Stimulated activated CD8-positive, alpha-beta memory T cell treated with anti-CD3 and anti-CD28 coated beads, Interleukin-4, amount 100 ng/mL, for 48 hours (primary cell): ENCODE measurements at regions not wholly inside any gene's neighbourhood (a gene's known extent, or its start where the extent isn't known, plus 50 kb on each side); places are given as distances from the start of the nearest gene placed in this dataset.
"Not testable (repeated sequence)": the region's sequence is repeated elsewhere in the genome, so short reads cannot be mapped to it uniquely, and the experiment has no call there.

Experiments
- DNase-seq: peaks from one replicate; pipeline ENCODE4 v3.0.0-alpha.2; 2020

DNA sequence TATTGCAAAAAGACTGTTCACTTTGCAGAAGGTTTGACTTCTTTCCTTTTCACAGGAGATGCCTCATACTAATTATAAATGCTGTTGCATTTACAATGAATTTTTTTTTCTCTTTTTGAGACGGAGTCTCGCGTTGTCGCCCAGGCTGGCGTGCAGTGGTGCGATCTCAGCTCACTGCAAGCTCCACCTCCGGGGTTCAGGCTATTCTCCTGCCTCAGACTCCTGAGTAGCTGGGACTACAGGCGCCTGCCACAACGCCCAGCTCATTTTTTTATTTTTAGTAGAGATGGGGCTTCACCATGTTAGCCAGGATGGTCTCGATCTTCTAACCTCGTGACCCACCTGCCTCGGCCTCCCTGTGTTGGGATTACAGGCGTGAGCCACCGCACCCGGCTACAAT, 290.5 kb upstream of the GATB start:
- DNase-seq, result not testable (repeated sequence)

DNA sequence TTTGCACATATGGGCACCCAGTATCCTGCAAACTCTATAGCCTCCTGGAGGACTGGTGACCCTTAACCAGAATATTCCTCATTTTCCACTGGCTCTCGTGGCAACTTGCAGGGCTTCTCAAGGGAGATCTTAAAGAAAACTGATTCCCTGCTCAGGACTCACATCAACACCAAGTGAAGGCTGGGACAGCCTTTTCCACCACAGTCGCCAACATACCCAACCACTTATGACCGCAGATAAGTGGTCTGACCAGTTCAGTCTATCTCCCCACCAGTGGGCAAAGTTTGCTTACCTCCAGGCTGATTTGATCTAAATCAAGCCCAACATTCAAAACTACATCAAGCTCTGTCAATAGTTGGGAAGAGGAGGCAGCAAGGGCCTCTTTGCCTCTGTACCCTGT, 289.3 kb upstream of the GATB start:
- DNase-seq, result no peak

DNA sequence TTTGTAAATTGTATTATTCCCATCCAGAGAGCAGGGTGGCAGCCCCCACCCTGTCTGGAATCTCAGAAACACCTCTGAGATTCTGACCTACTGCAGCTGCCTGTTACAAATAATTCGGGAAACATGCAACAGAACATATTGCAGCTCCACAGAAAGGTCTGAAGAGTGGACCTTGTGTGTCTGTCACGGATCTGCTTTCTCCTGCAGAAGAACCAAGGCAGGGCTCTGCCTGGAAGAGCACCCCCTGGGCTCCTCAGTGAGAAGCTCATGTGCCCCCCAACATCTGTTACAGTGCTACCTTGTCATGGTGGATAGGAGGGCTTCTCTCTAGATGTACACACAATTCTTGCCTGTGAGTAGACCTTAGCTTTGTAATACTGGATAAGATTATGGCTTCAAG, 286.6 kb upstream of the GATB start:
- no peak for DNase-seq

DNA sequence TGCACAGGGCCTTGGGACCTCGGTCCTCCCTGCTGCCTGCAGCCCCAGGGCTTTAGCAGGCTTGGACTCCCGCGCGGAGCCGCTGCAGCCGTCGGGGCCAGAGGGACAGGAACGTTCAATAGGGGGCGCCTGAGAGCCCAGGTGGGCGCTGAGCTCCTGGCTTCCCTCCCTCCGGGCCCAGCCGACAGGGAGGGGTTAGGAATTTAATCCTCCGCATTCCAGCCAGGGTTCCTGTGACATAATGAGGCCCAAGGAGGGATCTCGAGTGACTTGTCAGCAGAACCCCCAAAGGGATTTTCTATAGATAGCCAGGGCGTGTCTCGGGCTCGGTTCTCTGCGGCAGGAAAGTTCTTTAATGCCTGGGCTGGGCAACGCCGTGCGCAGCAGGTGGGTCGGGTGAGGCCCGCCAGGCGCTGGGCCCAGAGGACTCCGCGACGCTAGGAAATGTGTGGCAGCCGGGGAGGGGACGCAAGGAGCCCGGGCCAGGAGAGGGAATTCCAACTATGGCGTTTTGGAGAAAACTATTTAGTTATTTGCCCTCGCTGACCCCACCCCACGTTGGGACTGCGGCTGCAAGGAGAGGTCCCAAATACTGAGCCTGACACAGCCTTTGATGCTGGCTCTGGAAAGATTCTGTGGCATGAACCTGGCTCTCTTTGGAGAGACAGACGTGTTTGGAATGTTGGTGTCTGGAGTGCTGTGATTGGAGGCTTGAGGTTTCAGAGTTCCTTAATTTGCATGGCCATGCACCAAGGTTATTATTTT, 285.2 kb upstream of the GATB start:
- peak; percentile 46 for DNase-seq

DNA sequence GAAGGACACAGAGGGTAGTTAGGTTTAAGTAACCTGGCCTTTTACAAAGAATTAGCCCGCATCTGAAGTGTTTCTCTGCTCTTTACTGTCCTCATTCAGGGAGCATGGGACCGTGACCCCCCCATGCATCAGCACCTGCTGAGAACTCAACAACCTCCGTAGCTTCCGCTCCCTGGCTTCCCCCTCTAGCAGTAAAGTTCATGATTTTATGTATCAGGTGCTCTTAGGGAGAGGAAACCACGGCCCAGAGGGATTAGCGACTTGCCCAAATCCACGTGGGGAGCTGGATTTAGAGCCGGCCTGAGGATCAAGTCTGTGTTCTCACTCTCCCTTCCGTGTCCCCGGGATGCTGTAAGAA, 284.6 kb upstream of the GATB start:
- no peak for DNase-seq

DNA sequence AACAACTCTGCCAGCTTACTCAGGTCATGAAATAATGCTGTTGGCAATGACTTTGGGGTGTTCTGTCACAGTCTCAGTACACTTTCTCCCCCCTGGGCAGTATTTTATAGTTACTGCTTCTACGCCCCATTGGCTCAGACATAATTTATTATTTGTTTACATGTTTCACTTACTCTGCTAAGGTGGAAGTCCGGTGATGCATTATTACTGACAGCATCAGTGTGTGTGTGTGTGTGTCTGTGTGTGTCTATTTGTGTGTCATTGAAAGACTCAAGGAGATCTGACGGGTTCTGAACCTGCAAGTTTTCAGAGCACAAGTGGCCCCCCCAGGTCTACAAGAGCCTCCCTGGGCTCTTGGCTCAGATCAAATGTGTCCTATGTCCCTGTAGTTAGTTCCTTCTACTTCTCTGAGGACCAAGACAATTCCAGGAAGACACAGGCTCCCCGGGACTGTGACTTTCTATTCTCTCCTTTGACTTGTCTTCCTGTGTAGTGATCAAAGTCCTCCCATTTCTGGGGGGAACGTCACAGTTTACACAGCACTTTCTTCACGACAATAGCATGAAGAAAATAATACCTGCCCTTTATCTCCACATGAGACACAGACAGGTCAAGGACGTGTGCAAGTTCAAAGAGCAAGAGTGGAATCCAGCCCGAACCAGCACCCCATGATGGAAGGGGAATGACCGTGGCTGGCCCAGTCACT, 283.7 kb upstream of the GATB start:
- no peak for DNase-seq

DNA sequence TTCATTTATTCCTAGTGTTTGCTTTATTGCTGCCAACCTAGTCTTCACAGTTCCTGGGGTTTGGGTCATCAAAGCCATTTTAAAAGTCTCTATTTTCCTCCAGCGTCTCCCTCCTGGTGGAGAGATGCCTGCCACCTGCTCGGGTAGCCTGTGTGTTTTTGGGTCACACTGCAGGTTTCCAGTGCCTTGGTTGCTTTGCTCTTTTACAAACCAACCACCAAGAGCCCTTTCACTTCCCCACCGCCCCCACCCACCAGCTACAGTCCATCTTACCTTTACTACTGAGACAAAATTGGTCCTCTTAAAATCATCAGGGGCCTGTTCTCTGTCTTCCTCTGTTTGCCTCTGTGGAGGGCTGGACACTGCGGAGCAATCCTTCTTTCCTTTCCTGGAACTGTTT, 280.5 kb upstream of the GATB start:
- no peak for DNase-seq

DNA sequence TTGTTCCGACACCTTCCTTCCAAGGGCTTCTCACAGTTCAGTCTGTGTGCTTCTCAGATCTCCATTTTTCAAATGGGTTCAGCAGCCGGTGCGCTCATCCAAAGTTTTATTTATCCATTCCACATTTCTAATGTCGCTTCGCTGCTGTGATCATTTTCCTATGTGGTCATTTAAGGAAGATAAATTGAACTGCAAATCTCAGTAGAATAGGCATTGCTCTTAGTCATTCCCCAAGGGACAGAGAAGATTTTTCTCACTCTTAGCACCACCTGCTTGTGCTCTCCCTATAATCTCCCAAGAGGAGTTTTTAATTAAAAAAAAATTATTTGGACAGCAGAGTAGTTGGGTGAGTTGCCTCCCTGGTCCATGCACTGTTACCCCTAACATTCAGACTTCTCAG, 278.9 kb upstream of the GATB start:
- DNase-seq, result no peak

DNA sequence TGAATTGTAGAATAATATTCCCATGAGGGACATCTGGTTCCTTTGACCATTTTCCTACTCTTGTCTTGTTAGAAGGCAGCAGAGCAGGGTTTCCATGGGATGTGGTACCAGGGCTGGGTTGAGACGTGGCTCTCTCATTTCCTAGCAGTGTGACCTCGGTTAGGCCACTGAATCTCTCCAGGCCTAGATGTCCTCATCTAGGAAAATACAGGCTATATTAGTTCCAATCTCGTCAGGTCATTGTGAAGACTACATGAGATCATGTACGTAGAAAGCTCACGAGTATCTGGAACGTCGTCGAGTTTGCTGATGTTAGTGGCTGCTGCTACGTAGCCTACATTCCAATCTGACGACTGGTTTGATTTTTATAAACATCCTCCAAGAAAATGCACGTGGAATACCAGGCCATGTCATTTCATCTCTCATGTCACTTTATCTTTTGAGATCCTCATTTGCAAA, 278.2 kb upstream of the GATB start:
- DNase-seq, result no peak

DNA sequence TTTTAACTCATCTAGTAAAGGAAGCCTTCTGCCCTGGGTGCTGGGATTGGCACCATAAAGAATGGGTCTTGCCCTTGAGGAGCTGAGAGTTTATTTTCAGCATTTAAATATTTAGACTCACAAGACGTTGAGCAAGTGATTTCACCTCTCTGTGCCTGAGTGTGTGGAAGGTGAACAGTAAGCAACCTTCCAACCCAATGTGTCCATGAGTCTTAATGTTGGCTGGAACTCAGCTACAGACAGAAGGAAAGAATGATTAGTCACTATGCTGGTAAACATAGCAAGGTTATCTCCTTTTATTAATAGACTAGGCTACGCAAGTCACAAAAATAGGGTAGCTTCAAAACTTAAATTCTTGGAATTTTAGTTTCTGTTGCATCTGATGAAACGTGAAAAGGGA, 277.4 kb upstream of the GATB start:
- DNase-seq, result no peak

DNA sequence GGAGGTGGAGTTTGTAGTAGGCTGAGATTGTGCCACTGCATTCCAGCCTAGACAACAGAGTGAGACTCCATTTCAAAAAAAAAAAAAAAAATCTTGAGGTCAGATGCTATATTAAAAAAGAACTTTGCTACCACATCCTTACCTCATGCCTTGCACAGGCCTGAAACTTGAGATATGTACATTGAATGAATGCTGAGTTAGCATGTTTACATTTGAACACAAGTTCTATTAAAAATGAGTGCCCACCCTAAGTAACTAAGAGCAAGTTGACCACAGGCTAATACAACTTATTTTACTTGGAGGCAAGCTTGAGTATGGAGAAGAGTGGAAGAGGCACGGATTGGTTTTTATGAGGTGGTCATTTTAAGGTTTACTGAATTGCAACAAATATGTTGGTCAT, 276.6 kb upstream of the GATB start:
- no peak for DNase-seq

DNA sequence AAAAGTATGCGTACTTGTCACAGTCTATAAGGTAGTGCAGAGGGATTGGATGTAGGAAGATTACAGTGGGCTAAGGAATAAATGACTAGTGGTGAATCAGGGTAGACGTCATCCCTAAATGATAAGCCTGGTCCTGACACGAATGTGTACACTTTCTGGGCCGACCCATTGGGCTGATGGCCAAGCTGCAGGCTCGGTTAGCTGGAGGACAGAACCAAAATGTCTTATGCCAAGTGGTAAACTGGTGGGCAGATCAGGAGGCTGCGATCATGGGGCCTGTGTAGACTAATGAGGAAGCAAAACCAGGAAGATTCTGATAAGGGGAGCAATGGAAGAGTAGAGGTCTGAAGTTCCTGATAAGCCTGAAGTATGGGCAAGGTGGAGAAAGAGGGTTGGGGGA, 272.8 kb upstream of the GATB start:
- DNase-seq, result no peak

DNA sequence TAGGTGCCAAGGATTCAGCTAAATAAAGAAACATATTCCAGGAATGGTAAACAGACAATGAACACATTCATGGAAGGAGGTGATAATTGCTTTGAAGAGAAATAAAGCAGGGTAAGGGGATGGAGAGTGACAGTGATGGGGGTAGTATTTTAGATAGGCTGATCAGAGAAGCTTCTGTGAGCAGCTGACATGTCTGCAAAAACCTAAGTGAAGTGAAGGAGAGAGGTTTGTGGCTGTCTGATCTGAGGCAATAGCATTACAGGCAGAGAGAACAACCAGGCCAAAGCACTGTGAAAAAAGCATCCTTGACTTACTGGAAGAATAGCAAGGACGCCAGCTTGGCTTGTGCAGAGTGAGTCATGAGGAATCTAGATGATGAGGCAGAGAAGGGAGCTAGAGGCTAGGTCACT, 271.9 kb upstream of the GATB start:
- no peak for DNase-seq

DNA sequence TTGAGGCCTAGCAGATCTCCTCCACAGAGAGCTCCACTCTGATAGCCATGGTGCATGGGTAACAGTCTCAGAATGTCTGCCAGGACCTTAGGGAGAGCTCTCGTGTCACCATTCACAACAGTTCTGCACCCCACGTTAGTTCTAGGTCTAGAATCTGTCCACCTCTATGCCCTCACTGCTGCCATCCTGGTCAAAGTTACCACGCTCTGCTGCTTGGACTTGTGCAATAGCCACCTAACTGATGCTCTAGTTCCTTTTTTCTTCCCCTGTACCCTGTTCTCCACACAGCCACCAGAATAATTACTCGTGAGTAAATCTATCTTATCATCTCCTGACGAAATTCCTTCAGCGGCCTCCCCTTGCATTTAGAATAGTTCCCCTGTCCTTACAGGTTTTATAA, 268.8 kb upstream of the GATB start:
- DNase-seq, result no peak

DNA sequence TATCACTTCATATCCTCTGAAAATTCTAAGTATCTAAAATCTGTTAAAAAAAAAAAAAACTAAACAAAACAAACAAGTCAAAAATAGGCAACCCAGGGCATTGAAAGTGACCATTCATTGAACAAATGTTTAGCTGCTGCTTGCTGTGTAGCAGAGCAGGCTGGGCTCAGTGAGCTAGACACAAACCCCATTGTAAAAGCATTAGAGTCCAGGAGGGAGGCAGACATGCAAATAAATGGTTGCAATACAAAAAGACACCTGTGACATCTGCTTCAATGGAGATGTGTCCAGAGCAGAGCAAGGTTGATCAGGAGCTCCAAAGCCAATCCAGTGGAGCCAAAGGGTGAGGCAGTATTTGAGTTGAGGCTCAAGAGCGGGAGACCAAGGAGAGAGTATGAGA, 267.3 kb upstream of the GATB start:
- no peak for DNase-seq

DNA sequence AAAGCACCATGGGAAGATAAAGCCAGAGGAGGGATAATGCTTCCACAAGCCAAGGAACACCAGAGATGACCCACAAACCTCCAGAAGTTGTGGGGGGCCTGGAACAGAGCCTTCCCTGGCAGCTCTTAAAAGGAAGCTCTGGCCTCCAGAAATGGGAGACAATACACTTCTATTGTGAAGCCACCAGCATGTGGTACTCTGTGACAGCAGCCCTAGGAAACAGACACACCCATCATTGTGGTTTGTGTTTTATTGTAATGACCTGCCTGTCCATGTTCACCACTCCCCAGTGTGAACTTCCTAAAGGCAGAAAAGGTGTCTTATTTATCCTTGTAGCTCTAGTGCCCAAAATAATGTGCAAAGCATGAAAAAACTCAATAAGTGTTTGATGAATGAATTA, 264.1 kb upstream of the GATB start:
- no peak for DNase-seq

DNA sequence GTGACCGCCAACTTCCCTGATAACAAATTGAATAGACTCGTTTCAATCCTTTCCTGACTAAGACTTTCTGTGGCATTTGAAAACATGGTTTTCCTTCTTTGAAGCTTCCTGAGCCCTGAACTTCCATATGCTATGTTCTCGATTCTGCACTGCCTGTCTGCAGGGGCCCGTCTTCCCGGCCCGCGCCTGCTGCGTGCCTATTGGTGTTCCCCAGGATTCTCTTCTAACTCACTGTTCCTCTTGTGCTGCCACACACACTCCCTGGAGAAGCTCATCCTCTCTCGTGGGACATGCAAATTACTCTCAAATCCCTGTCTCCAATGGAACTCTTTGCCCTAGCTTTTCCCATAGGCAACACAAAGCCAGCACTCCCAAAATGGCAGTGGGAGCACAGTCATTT, 262.9 kb upstream of the GATB start:
- DNase-seq, result no peak

DNA sequence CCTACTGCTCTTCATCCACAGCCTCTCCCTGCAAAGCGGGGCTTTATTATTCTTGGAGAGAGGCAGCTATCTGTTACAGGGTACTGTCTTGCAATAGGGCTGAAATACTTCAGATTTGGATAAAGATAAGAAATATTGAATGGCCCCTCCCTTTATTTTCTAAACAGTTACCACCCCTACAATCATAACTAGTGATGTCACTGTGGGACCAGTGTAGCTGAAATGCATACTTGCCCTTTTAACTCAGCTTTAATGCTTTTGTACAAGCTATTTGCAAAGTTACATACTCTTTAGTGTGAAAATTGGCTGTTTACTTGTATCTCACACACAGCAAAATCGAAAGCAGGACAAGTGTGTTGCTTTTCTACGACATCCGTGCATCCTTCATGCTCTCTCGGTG, 261.7 kb upstream of the GATB start:
- no peak for DNase-seq

DNA sequence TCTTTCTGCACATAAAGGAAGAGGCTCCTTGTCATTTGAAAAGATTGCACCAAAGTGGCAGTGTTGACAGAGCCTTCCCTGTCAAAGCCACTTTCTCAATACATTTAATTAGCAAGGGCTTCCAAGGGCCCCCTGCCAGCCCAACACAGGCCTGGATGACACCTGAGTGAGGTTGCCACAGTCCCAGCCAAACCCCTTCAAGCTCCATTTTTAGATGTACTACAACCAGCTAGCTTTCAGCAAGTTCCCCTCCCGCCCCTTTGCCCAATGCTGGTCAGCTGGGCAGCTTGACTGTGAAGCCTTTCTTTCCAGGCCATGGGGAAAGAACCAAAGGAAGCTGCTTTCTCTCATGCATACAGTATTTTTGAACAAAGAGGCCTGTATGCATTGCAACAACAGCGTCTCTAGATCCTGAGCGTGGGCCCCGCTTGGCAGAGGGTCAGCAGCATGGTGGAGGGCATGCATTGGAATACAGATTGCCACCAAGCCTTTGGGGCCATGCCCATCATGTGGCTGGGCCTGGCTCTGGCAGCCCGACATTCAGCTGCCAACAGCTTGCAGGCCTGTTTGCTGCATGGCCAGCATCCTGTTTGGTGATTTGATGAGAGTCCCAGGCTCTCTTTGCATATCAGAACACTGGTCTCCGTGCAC, 261.1 kb upstream of the GATB start:
- no peak for DNase-seq

DNA sequence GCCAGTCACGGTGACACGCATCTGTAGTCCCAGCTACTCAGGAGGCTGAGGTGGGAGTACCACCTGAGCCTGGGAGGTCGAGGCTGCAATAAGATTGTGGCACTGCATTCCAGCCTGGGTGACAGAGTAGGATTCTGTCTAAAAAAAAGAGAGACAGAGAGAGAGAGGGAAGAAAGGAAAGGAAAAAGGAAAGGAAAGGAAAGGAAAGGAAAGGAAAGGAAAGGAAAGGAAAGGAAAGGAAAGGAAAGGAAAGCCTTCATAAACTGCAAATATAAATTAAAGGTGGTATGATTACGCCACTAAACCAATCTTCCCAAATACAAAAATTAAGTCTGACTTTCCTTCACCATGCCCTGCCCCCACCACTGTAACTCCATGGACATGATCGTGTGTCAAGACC, 259.3 kb upstream of the GATB start:
- DNase-seq, result no peak

DNA sequence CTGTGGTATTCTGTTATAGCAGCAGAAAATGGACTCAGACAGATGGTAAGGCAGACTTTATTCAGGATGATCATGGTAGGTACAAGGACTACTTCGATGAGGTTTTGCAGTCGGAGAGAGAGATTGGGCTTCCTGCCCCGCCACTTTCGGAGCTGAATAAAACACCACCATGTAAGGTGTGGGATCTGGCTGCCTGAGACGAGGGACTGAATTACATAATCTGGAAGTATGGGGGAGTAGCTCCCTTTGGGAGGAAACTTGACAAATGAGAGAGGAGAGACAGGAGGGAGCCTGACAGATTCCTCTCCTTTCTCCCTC, 255.5 kb upstream of the GATB start:
- DNase-seq, result no peak

DNA sequence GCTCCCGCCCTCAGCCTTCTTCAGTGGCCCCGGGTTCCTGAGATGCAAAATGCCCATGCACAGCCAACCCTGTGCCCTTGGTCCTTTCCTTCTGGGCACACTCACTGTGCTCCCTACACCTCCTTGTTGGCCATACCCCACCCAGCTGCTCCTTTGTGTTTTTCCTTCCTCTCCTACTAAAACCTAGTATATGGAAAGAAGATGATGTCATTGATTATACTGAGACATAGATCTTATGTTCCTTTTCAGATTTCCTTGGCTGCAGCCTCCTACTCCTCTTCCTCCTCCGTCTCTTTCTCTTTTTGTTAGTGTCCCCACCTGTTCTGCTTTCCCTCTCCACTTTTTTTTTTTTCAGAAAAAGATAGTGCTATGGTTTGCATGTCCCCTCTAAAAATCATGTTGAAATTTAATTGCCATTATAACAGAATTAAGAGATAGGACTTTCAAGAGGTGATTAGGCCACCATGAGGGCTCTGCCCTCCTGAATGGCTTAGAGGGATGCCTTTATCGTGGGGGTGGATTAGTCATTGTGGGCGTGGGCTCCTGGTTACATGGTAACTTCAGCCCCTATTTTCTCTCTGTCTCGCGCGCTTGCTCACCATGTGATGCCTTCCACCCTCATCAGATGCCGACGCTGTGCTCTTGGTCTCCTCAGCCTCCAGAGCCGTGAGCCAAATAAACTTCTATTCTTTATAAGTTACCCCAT, 254.9 kb upstream of the GATB start:
- no peak for DNase-seq

DNA sequence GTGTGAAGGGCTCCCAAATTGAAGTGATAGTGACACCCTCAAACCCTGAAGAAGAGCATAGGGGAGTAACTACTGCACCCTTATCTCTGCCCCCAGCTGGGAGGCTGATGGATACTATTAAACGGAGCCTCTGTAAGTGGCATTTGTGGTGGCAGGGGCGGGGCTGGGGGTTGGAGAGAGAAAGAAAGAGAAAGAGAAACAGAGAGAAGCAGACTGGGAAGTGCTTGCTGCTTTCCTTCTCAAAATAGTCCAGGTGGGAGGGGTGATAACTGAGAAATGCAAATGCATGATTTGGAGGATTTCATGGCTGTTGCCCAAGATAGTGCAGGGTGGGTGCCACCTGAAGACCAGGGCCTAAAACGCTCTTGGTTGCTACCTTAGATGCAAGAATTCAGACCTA, 253.5 kb upstream of the GATB start:
- peak; percentile 42 for DNase-seq

DNA sequence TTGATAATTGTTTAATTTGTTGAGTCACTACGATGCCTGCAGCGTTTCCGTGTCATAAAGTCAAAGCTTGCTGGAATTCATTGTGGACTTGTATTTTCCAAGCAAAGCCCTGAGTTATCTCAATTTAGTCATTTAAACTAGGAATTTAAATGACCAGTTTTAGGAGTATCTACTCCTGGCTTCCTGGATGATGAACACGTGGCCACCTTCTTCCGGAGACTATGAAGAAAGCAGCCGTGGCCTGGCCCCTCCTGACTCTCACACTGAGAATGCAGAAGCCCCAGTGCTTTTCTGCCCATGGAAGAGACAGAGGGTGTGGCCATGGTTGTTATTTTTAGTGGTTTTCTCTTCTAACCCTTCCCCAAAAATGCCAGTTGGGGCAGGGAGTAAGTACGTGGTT, 250.7 kb upstream of the GATB start:
- no peak for DNase-seq
